ENCODE measurements at regions not wholly inside any gene's neighbourhood (a gene's known extent, or its start where the extent isn't known, plus 50 kb on each side); places are given as distances from the start of the nearest gene placed in this dataset.

DNA sequence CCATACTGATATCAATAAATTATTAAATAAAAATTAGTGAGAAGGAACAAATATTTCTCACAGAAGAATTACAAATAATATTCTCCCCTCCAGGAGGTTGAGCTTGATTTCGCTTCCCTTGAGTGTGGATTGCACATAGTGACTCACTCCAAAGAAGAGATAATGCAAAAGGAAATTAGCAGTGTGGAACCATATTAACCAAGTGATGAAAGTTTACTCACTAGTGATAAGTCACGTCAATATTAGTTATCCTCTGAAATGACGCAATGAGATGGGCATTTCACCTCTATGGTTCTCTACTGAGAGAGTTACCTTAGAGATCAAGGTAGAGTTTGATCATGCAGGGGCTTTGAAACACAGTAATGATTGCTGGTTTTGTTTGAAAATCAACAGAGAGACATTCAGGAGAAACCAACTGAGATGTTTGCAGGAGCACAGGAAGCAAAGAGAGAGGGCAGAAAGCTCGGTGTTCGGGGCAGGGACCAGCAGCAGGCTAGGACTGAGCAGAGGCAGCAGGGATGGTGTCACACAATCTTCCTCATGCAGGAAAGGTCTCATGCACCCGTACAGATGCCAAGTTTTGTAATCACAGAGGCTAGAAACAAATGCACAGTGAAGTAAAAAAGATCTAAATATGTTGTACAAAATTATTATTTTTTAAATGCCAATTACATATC, 634.5 kb downstream of the QKI start:
- TF ChIP-seq, protein P1, sequence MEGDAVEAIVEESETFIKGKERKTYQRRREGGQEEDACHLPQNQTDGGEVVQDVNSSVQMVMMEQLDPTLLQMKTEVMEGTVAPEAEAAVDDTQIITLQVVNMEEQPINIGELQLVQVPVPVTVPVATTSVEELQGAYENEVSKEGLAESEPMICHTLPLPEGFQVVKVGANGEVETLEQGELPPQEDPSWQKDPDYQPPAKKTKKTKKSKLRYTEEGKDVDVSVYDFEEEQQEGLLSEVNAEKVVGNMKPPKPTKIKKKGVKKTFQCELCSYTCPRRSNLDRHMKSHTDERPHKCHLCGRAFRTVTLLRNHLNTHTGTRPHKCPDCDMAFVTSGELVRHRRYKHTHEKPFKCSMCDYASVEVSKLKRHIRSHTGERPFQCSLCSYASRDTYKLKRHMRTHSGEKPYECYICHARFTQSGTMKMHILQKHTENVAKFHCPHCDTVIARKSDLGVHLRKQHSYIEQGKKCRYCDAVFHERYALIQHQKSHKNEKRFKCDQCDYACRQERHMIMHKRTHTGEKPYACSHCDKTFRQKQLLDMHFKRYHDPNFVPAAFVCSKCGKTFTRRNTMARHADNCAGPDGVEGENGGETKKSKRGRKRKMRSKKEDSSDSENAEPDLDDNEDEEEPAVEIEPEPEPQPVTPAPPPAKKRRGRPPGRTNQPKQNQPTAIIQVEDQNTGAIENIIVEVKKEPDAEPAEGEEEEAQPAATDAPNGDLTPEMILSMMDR (conservative IDR thresholded peaks at IDR 0.05; ENCODE audit: low read depth, low read length) = no peak
- TF ChIP-seq BHLHE40 (IDR thresholded peaks at IDR 0.05; ENCODE audit: low read depth, low read length) (no peak), NFE2L2 (IDR thresholded peaks at IDR 0.05; ENCODE audit: low read depth, low read length) (no peak), SMC3 (IDR thresholded peaks at IDR 0.05; ENCODE audit: low read depth, low read length) (no peak), CEBPB (IDR thresholded peaks at IDR 0.05; ENCODE audit: low read depth, low read length) (no peak), MAFK (IDR thresholded peaks at IDR 0.05; ENCODE audit: low read depth, low read length) (no peak), MAZ (IDR thresholded peaks at IDR 0.05; ENCODE audit: borderline replicate concordance, low read depth, low read length) (no peak), POLR2A (IDR thresholded peaks at IDR 0.05; ENCODE audit: low read depth, low read length) (no peak), RFX5 (IDR thresholded peaks at IDR 0.05; ENCODE audit: low read depth, low read length) (no peak), CHD1 (IDR thresholded peaks at IDR 0.05; ENCODE audit: low read depth, low read length) (no peak), FOS (IDR thresholded peaks at IDR 0.05; ENCODE audit: low read depth, low read length) (no peak), MXI1 (IDR thresholded peaks at IDR 0.05; ENCODE audit: borderline replicate concordance, low read depth, low read length) (no peak)
- TF ChIP-seq, protein P2, sequence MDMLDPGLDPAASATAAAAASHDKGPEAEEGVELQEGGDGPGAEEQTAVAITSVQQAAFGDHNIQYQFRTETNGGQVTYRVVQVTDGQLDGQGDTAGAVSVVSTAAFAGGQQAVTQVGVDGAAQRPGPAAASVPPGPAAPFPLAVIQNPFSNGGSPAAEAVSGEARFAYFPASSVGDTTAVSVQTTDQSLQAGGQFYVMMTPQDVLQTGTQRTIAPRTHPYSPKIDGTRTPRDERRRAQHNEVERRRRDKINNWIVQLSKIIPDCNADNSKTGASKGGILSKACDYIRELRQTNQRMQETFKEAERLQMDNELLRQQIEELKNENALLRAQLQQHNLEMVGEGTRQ (IDR thresholded peaks at IDR 0.05; ENCODE audit: low read depth, low read length) = no peak
- TF ChIP-seq, protein P3, sequence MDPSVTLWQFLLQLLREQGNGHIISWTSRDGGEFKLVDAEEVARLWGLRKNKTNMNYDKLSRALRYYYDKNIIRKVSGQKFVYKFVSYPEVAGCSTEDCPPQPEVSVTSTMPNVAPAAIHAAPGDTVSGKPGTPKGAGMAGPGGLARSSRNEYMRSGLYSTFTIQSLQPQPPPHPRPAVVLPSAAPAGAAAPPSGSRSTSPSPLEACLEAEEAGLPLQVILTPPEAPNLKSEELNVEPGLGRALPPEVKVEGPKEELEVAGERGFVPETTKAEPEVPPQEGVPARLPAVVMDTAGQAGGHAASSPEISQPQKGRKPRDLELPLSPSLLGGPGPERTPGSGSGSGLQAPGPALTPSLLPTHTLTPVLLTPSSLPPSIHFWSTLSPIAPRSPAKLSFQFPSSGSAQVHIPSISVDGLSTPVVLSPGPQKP (IDR thresholded peaks at IDR 0.05; ENCODE audit: borderline replicate concordance, low read depth, low read length) = no peak

Data from IMR-90 (cell line).